ENCODE measurements at regions not wholly inside any gene's neighbourhood (a gene's known extent, or its start where the extent isn't known, plus 50 kb on each side); places are given as distances from the start of the nearest gene placed in this dataset.

DNA sequence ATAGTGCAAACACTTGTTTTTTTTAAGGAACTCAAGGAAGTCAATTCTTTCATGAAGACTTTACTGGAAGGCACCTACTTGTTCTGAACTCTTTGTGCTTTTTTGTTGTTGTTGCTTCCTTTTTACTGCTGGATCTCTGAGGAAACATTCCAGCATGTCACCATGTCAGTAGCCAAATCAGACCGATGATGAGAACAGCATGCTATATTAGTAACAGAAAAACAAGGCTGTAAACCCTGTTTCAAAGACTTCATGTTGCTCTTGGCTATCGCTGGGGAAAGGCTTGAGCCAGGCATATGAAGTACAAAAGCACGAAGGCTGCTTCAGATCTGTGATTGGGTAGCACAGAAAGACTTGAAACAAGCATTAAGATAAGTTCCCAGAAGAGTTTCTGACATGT is 125.6 kb upstream of the SLC5A12 start:
- no peak overlapping the region for H3K4me3 ChIP-seq
- H3K9me3 ChIP-seq (replicated peaks in 1 of 11) = no peaks in the 10 kb centered on the region
- no peak overlapping the region for H3K27ac ChIP-seq
- H3K4me1 ChIP-seq = no peaks in the 10 kb centered on the region
- H4K20me1 ChIP-seq = no peaks in the 10 kb centered on the region
- no peak overlapping the region for H3K4me2 ChIP-seq
- no peak for TF ChIP-seq Cebpa-rat (IDR thresholded peaks at IDR 0.05)
- H3K36me3 ChIP-seq = no peaks in the 10 kb centered on the region
- H3K9ac ChIP-seq = no peak overlapping the region
- H3K27me3 ChIP-seq = no peaks in the 10 kb centered on the region

DNA sequence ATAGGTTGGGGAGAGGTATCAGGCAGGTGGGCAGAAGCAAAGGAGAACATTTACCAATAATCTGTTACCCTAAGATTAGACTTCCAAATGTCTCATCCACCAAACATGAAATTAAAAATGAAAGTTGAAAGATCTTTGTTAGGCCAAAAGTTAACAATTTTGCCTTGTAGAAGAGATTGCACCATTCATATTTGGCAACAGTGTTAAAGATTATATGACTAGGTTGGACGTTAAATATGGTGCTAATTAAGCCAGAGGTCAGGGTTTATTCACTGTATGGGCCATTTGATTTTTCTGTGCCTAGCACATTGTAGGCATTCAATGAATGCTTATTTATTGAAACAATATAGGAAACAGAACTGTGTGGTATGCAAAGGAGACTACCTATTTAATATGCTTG is 126.1 kb upstream of the SLC5A12 start:
- Histone ChIP-seq H3K4me1 (no peaks in the 10 kb centered on the region), H3K36me3 (no peaks in the 10 kb centered on the region), H3K9ac (no peak overlapping the region), H4K20me1 (no peaks in the 10 kb centered on the region), H3K9me3 (replicated peaks in 1 of 11) (no peaks in the 10 kb centered on the region), H3K27ac (no peak overlapping the region), H3K4me3 (no peak overlapping the region), H3K4me2 (no peak overlapping the region), H3K27me3 (no peaks in the 10 kb centered on the region)
- TF ChIP-seq Cebpa-rat (IDR thresholded peaks at IDR 0.05) = no peak

DNA sequence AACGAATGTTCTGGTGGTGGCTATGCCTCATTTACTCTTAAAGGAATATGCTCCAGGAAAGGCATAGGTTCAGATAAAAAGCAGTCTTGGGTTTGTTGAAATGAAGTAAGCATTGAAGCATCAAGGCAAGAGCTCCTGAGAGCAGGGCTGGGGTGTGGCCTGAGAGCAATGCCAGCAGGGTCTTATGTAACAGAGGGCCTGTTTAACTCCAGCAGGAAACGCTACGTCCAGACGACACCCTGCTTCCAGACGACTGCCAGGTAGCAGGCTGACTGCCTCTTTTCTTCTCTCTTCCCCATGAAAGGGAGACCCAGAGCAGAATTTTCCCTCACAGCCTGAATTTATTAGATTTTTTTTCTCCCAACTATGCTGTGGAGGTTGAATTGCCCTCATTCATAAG is 127.2 kb upstream of the SLC5A12 start:
- H4K20me1 ChIP-seq = no peaks in the 10 kb centered on the region
- no peaks in the 10 kb centered on the region for H3K4me1 ChIP-seq
- H3K9me3 ChIP-seq (replicated peaks in 1 of 11) = no peaks in the 10 kb centered on the region
- no peak overlapping the region for H3K27ac ChIP-seq
- H3K36me3 ChIP-seq = no peaks in the 10 kb centered on the region
- TF ChIP-seq Cebpa-rat (IDR thresholded peaks at IDR 0.05) = no peak
- H3K9ac ChIP-seq = no peak overlapping the region
- H3K4me2 ChIP-seq = no peak overlapping the region
- H3K27me3 ChIP-seq = no peaks in the 10 kb centered on the region
- H3K4me3 ChIP-seq = no peak overlapping the region

DNA sequence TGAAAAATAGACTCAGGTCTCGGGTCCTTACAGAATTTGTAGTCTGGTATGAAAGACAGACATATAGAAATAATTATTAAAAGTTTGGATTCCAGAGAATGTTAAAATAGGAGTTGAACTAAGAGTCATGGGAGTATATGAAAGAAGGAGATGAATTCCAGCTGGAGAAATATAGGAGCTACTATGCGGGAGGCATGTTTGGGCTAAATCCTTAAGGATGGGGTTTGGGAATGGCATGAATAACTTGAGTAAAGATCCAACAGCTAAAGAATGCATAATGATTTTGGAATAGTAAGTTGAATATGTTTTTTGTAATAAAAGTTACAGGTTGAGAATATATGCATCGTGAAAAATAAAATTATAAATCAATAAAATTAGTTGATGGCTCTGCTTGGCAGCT is 129.4 kb upstream of the SLC5A12 start:
- H4K20me1 ChIP-seq = no peaks in the 10 kb centered on the region
- H3K4me3 ChIP-seq = no peak overlapping the region
- no peaks in the 10 kb centered on the region for H3K4me1 ChIP-seq
- no peak for TF ChIP-seq Cebpa-rat (IDR thresholded peaks at IDR 0.05)
- H3K9ac ChIP-seq = no peak overlapping the region
- no peaks in the 10 kb centered on the region for H3K27me3 ChIP-seq
- no peaks in the 10 kb centered on the region for H3K36me3 ChIP-seq
- no peak overlapping the region for H3K27ac ChIP-seq
- no peak overlapping the region for H3K4me2 ChIP-seq
- no peaks in the 10 kb centered on the region for H3K9me3 ChIP-seq (replicated peaks in 1 of 11)

DNA sequence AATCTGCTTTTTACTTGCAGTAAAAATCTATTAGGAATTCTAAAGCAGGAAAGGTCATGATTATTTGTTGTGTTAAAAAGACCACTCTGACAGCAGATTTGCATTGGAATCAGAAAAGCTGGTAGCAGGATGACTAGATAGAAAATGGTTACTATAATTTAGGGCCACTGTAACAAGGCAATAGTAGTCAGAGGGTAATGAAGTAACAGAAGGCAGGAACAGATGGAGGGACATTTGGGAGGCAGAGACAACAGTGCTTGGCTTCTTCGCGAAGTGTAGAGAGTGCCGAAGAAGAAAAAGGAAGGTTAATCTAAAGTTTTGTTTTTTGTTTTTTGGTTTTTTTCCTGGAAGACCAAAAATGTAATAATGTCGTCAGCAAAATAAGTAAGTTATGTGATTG is 129.8 kb upstream of the SLC5A12 start:
- no peaks in the 10 kb centered on the region for H4K20me1 ChIP-seq
- H3K27ac ChIP-seq = no peak overlapping the region
- no peak overlapping the region for H3K4me2 ChIP-seq
- no peak overlapping the region for H3K9ac ChIP-seq
- no peaks in the 10 kb centered on the region for H3K36me3 ChIP-seq
- TF ChIP-seq Cebpa-rat (IDR thresholded peaks at IDR 0.05) = no peak
- no peaks in the 10 kb centered on the region for H3K9me3 ChIP-seq (replicated peaks in 1 of 11)
- H3K27me3 ChIP-seq = no peaks in the 10 kb centered on the region
- no peak overlapping the region for H3K4me3 ChIP-seq
- no peaks in the 10 kb centered on the region for H3K4me1 ChIP-seq

DNA sequence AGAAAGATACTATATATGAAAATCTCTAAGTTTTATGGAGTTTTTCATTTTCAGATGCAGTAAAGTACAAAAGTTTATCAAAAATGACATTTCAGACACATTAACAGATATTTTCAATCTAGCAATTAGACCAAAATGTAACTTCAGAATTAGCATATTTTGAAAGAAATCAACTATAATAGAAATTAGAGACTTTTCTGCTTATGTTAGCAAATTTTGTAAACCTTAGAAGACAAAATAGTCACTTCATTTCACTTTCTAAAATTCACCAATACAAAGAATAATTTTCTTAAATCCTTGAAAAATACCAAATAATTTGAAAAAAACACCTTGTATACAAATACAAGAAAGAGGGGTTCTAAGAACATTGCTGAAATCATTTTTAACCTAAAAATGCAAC is 135.8 kb upstream of the FIBIN start:
- H3K4me1 ChIP-seq = no peaks in the 10 kb centered on the region
- H4K20me1 ChIP-seq = no peaks in the 10 kb centered on the region
- H3K4me2 ChIP-seq = no peak overlapping the region
- no peak for TF ChIP-seq Cebpa-rat (IDR thresholded peaks at IDR 0.05)
- no peaks in the 10 kb centered on the region for H3K27me3 ChIP-seq
- H3K9ac ChIP-seq = no peak overlapping the region
- no peaks in the 10 kb centered on the region for H3K36me3 ChIP-seq
- H3K9me3 ChIP-seq (replicated peaks in 1 of 11) = no peaks in the 10 kb centered on the region
- H3K27ac ChIP-seq = no peak overlapping the region
- H3K4me3 ChIP-seq = no peak overlapping the region

DNA sequence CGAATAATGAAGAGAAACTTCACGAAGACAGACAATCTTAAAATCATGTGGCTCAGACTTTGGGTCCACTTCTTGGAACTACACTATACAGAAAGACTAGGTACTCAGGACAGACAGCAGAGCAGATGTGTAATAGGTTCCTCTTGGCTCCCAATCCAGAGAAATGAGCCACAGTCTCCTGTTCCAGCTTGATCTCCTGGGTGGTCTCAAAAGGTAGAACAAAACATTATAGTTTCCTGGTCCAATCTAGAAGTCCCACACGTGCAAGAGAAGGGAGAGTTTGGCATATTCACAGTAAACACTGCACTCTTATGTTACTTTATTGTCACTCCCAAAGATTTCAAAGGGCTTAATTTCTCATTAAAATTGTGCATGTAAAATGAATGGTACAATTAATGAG is 134.5 kb upstream of the FIBIN start:
- H3K27ac ChIP-seq = no peak overlapping the region
- H3K4me1 ChIP-seq = no peaks in the 10 kb centered on the region
- TF ChIP-seq Cebpa-rat (IDR thresholded peaks at IDR 0.05) = no peak
- H3K9me3 ChIP-seq (replicated peaks in 1 of 11) = no peaks in the 10 kb centered on the region
- H3K36me3 ChIP-seq = no peaks in the 10 kb centered on the region
- H3K4me2 ChIP-seq = no peak overlapping the region
- no peak overlapping the region for H3K4me3 ChIP-seq
- no peak overlapping the region for H3K9ac ChIP-seq
- H4K20me1 ChIP-seq = no peaks in the 10 kb centered on the region
- no peaks in the 10 kb centered on the region for H3K27me3 ChIP-seq

DNA sequence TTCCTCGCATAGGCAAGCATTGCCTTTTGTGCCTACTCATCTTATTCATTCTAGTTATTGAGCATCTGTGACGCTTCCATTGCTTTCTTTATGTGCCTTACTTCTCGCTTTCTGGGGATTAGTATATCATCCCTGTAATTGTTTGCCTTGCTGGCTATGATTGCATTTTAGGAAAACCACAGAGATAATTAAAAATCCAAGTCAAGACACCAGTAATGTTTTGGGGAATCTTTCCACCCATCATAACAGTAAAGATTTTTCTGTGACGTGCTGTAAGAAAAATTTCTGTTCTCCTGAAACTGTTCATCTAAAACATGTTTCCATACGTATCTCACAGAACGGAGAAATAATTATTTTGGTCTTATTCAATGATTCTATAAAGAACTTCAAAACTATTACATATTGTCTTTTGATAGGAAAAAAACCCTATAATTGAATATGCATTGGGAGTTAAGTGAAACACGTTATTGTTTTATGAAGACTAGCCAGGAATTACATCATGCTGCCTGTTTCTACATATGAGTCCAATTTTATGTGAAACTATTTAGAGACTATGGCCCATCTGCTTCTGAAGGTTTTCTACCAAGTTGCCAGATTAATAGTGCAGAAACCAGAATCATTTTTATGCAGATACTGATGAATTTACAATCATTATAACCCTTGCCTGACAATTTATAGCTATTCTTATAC is 133.7 kb upstream of the FIBIN start:
- no peak overlapping the region for H3K9ac ChIP-seq
- no peaks in the 10 kb centered on the region for H3K36me3 ChIP-seq
- no peaks in the 10 kb centered on the region for H3K4me1 ChIP-seq
- no peak overlapping the region for H3K27ac ChIP-seq
- no peak overlapping the region for H3K4me2 ChIP-seq
- no peak overlapping the region for H3K4me3 ChIP-seq
- no peaks in the 10 kb centered on the region for H3K27me3 ChIP-seq
- H4K20me1 ChIP-seq = no peaks in the 10 kb centered on the region
- TF ChIP-seq Cebpa-rat (IDR thresholded peaks at IDR 0.05) = no peak
- H3K9me3 ChIP-seq (replicated peaks in 1 of 11) = no peaks in the 10 kb centered on the region

DNA sequence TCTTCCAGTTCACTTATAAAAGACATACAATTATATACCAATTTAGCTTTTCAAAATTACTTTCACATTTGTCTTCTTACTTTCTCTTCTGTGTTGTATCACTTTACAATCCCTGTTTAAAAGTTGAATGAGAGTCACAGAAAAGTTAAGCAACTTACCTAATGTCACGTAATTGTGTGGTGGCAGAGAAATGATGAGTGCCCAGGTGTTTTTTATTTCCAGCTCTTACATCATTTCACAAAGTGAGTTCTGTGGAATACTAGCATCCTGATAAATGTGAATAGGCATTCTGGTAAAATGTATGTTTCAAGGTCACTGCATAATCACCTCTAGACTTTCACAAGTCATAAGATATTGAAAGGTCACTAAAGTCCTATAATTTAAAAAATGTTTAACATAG is 133.0 kb upstream of the FIBIN start:
- Histone ChIP-seq H3K4me3 (no peak overlapping the region), H3K9ac (no peak overlapping the region), H4K20me1 (no peaks in the 10 kb centered on the region), H3K9me3 (replicated peaks in 1 of 11) (no peaks in the 10 kb centered on the region), H3K27me3 (no peaks in the 10 kb centered on the region), H3K36me3 (no peaks in the 10 kb centered on the region), H3K4me2 (no peak overlapping the region), H3K27ac (no peak overlapping the region), H3K4me1 (no peaks in the 10 kb centered on the region)
- no peak for TF ChIP-seq Cebpa-rat (IDR thresholded peaks at IDR 0.05)

DNA sequence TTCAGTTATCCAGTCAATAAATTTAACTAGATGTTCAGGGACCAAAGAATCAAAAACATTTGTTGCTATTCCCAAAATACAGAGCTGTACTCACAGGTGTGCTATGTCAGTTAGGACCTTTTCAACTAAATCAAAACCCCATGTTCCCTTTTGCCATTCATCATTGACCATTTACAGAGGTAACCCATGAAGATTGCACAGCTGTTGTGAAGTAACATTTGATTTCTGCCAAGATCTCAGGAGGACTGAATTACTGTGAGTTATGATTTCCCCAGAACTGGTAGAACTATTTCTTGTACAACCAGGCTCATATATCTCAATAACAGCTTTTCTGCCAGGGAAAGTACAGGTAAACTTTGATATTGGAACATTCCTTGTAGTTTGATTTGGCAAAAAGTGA is 131.1 kb upstream of the FIBIN start:
- Histone ChIP-seq H3K4me3 (no peak overlapping the region), H3K4me2 (no peak overlapping the region), H3K27me3 (no peaks in the 10 kb centered on the region), H3K4me1 (no peaks in the 10 kb centered on the region), H3K9ac (no peak overlapping the region), H3K36me3 (no peaks in the 10 kb centered on the region), H3K9me3 (replicated peaks in 1 of 11) (no peaks in the 10 kb centered on the region), H3K27ac (no peak overlapping the region), H4K20me1 (no peaks in the 10 kb centered on the region)
- TF ChIP-seq Cebpa-rat (IDR thresholded peaks at IDR 0.05) = no peak

All from BLaER1 treated with 17β-estradiol and CSF1 and Interleukin-3, amounts not matched to agents 10 nM and 100 nM (cell line).